Loucy (cell line): ENCODE measurements at regions not wholly inside any gene's neighbourhood (a gene's known extent, or its start where the extent isn't known, plus 50 kb on each side); places are given as distances from the start of the nearest gene placed in this dataset.

Experiments used
- H2AFZ ChIP-seq: fragments of 200-600 bp; sonication (generic); 2 replicates; pipeline ENCODE4 v1.6.0; 2016; ENCODE audit warnings: antibody characterized with exemption, mild to moderate bottlenecking, low read length, moderate library complexity
- H3F3A ChIP-seq: fragments of 200-600 bp; 2 replicates; pipeline ENCODE4 v1.6.0; 2016; ENCODE audit warnings: antibody characterized with exemption, low read depth, mild to moderate bottlenecking
- H3K27me3 ChIP-seq: fragments of 200-600 bp; sonication (generic); 2 replicates; pipeline ENCODE4 v1.6.1; 2014; ENCODE audit warnings: low read length, mild to moderate bottlenecking; ENCODE audit not compliant: insufficient read depth, poor library complexity, severe bottlenecking
- H3K36me3 ChIP-seq: fragments of 200-600 bp; sonication (generic); 2 replicates; pipeline ENCODE4 v1.6.1; 2016; ENCODE audit warnings: low read length; ENCODE audit not compliant: insufficient read depth
- H3K4me1 ChIP-seq: fragments of 200-600 bp; sonication (generic); 2 replicates; pipeline ENCODE4 v1.5.1; 2014; ENCODE audit warnings: low read length, mild to moderate bottlenecking; ENCODE audit not compliant: insufficient read depth, poor library complexity, severe bottlenecking
- H3K4me2 ChIP-seq: fragments of 200-600 bp; sonication (generic); 2 replicates; pipeline ENCODE4 v1.6.0; 2014; ENCODE audit warnings: antibody characterized with exemption, low read length, low read depth, mild to moderate bottlenecking; ENCODE audit not compliant: poor library complexity, severe bottlenecking
- H3K4me3 ChIP-seq: fragments of 200-600 bp; sonication (generic); 2 replicates; pipeline ENCODE4 v1.5.1; 2014; ENCODE audit warnings: low read length, mild to moderate bottlenecking, mixed read lengths; ENCODE audit not compliant: poor library complexity, severe bottlenecking
- H3K79me2 ChIP-seq: fragments of 200-600 bp; sonication (generic); 2 replicates; pipeline ENCODE4 v1.6.1; 2014; ENCODE audit warnings: low read length; ENCODE audit not compliant: insufficient read depth
- H3K9ac ChIP-seq: fragments of 200-600 bp; sonication (generic); 2 replicates; pipeline ENCODE4 v1.6.0; 2014; ENCODE audit warnings: mild to moderate bottlenecking, low read depth, low read length, moderate library complexity; ENCODE audit not compliant: poor library complexity, severe bottlenecking
- H3K9me2 ChIP-seq: fragments of 200-600 bp; sonication (generic); replicated peaks from 2 replicates; pipeline ENCODE4 v1.6.1; 2016; ENCODE audit warnings: low read depth, low read length, mixed read lengths
- H3K9me3 ChIP-seq: fragments of 200-600 bp; sonication (generic); 2 replicates; pipeline ENCODE4 v1.6.1; 2014; ENCODE audit warnings: mild to moderate bottlenecking, antibody characterized with exemption, low read length, low read depth; ENCODE audit not compliant: insufficient read depth
- H4K20me1 ChIP-seq: fragments of 200-600 bp; sonication (generic); 2 replicates; pipeline ENCODE4 v1.6.0; 2014; ENCODE audit warnings: antibody characterized with exemption, low read length, mild to moderate bottlenecking; ENCODE audit not compliant: insufficient read depth, poor library complexity, severe bottlenecking
- CTCF ChIP-seq: fragments of 200-600 bp; sonication (generic); conservative IDR thresholded peaks from 2 replicates; pipeline ENCODE4 v1.5.1; 2014; ENCODE audit warnings: mild to moderate bottlenecking, antibody characterized with exemption, low read length
- EZH2phosphoT487 ChIP-seq: fragments of 200-600 bp; IDR thresholded peaks from 2 replicates; pipeline ENCODE4 v1.6.1; 2018; ENCODE audit warnings: antibody characterized with exemption, mild to moderate bottlenecking, moderate library complexity, borderline replicate concordance

DNA sequence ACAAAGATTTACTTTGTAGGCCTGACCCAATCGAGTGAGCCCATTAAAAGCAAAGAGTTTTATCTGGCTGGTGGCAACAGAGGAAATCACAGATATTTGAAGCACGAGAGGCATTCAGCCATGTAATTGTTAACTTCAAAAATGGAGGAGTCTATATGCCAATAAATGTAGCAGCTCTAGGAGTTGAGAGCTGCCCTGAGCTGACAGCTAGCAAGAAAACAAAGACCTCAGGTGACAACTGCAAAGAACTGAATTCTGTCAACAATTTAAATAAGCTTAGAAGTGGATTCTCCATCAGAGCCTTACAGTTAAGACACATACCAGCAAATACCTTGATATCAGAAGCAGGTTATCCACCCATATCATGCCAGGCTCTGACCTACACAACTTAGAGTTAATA is 463.1 kb upstream of the NEGR1 start:
- TF ChIP-seq CTCF (no peak), EZH2phosphoT487 (no peak)
- Histone ChIP-seq H2AFZ (no peak overlapping the region), H3K9me3 (no peaks in the 10 kb centered on the region)

DNA sequence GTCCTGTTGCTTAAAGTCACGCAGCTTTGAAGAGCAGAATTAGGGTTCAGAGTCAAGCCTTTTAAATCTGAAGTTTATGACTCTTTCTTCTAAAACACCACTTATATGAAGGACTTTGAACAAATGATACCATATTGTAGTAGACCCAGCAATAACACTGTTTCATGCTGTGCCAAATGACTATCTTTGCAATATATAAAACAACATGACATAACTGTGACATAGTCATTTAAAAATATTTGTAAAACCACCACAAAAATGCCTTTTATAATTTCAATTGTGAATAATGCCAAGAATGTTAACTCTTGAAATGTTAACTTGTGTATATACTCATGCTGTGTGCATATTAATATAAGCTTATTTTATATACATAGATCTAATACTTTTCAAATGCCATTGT is 452.1 kb upstream of the NEGR1 start:
- Histone ChIP-seq H3K9ac (no peak overlapping the region), H3F3A (no peaks in the 10 kb centered on the region), H3K36me3 (no peaks in the 10 kb centered on the region), H3K9me3 (no peaks in the 10 kb centered on the region), H3K79me2 (no peaks in the 10 kb centered on the region), H3K4me2 (no peak overlapping the region), H3K4me3 (no peak overlapping the region), H4K20me1 (no peaks in the 10 kb centered on the region), H2AFZ (no peak overlapping the region), H3K4me1 (no peaks in the 10 kb centered on the region), H3K9me2 (no peaks in the 10 kb centered on the region), H3K27me3 (no peaks in the 10 kb centered on the region)
- TF ChIP-seq EZH2phosphoT487 (no peak), CTCF (no peak)

More for the DNA sequence above, 463.1 kb upstream of the NEGR1 start:
- Histone ChIP-seq H3K4me3 (no peak overlapping the region), H3K4me1 (no peaks in the 10 kb centered on the region), H3K27me3 (no peaks in the 10 kb centered on the region), H3K36me3 (no peaks in the 10 kb centered on the region), H3K79me2 (no peaks in the 10 kb centered on the region), H3K9me2 (no peaks in the 10 kb centered on the region), H3K4me2 (no peak overlapping the region), H3K9ac (no peak overlapping the region), H4K20me1 (no peaks in the 10 kb centered on the region), H3F3A (no peaks in the 10 kb centered on the region)

- Histone ChIP-seq H3K9ac (no peak overlapping the region), H3K4me2 (no peak overlapping the region), H3K79me2 (no peaks in the 10 kb centered on the region), H4K20me1 (no peaks in the 10 kb centered on the region), H2AFZ (no peak overlapping the region), H3K9me3 (no peaks in the 10 kb centered on the region), H3F3A (no peaks in the 10 kb centered on the region), H3K36me3 (no peaks in the 10 kb centered on the region), H3K9me2 (no peaks in the 10 kb centered on the region), H3K4me3 (no peak overlapping the region), H3K27me3 (no peaks in the 10 kb centered on the region), H3K4me1 (no peaks in the 10 kb centered on the region)
- TF ChIP-seq EZH2phosphoT487 (no peak), CTCF (no peak)
Measured at GRCh38 chr1:72724951-72725861, 442.9 kb upstream of the NEGR1 start.
